ENCODE measurements at regions not wholly inside any gene's neighbourhood (a gene's known extent, or its start where the extent isn't known, plus 50 kb on each side); places are given as distances from the start of the nearest gene placed in this dataset.

DNA sequence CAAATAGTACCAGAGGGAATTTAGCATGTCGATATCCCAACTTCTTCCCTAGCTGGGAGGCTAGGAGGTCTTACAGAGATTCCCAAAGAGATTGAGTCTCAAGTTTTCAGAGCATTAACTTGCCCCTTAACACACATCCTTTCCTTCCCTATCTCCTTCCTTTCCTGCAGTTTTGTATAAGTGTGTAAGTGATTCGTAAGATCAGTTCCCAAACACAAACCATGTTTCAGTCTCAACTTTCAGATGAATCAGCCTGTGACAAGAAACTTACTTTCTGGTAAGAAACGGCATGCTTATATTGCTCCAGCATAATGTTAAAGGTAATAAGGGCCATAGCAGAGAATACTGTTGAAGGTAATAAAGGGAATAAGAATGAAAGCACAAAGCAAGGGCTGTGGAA, 472.2 kb downstream of the LIG4 start:
- DNase-seq: no peak
- Histone ChIP-seq H3K9ac (ENCODE audit: insufficient read depth in 1 of 2, low read length in 2 of 2) (no peak overlapping the region), H3K4me1 (ENCODE audit: control insufficient read depth in 5 of 5, insufficient read depth in 5 of 5, low read length in 5 of 5) (peaks cover 0 to 16% (median 0%) of the 10 kb centered on the region in 5 donors), H3K27ac (ENCODE audit: low read depth in 1 of 2, low read length in 1 of 2) (no peak overlapping the region), H3K36me3 (ENCODE audit: control insufficient read depth in 4 of 4, insufficient read depth in 4 of 4, low read length in 4 of 4) (no peaks in the 10 kb centered on the region), H3K9me3 (ENCODE audit: control insufficient read depth in 4 of 4, insufficient read depth in 3 of 4, low read length in 3 of 4) (peaks cover 0 to 2% (median 0%) of the 10 kb centered on the region in 4 donors), H3K4me3 (no peak overlapping the region), H3K27me3 (ENCODE audit: control insufficient read depth in 3 of 3, insufficient read depth in 3 of 3, low read length in 2 of 3) (no peaks in the 10 kb centered on the region)
- TF ChIP-seq, protein P1, sequence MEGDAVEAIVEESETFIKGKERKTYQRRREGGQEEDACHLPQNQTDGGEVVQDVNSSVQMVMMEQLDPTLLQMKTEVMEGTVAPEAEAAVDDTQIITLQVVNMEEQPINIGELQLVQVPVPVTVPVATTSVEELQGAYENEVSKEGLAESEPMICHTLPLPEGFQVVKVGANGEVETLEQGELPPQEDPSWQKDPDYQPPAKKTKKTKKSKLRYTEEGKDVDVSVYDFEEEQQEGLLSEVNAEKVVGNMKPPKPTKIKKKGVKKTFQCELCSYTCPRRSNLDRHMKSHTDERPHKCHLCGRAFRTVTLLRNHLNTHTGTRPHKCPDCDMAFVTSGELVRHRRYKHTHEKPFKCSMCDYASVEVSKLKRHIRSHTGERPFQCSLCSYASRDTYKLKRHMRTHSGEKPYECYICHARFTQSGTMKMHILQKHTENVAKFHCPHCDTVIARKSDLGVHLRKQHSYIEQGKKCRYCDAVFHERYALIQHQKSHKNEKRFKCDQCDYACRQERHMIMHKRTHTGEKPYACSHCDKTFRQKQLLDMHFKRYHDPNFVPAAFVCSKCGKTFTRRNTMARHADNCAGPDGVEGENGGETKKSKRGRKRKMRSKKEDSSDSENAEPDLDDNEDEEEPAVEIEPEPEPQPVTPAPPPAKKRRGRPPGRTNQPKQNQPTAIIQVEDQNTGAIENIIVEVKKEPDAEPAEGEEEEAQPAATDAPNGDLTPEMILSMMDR (IDR thresholded peaks at IDR 0.05; ENCODE audit: control extremely low read depth, extremely low read depth): no peak
- ATAC-seq (ENCODE audit: insufficient read depth, low FRiP score): no peak
- 75 to 79% methylated on average over 3 of the region's 3 CpGs for WGBS, 2 donors

DNA sequence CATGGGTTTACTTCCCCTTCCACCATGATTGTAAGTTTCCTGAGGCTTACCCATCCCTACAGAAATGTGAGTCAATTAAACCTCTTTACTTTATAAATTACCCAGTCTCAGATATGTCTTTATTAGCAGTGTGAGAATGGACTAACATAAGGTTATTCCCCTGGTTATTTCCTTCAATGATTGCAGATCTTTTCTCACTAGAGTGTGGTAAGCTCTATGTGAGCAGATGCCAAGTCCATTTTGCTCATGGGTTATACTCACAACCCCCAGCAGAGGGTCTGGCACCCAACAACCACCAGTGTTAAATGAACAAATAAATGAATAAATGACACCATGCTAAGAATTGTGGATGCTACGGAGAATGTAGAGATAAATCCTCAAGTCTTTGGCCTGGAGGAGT, 472.8 kb downstream of the LIG4 start:
- Histone ChIP-seq H3K27me3 (ENCODE audit: control insufficient read depth in 3 of 3, insufficient read depth in 3 of 3, low read length in 2 of 3) (no peaks in the 10 kb centered on the region), H3K4me3 (no peak overlapping the region), H3K36me3 (ENCODE audit: control insufficient read depth in 4 of 4, insufficient read depth in 4 of 4, low read length in 4 of 4) (no peaks in the 10 kb centered on the region), H3K9ac (ENCODE audit: insufficient read depth in 1 of 2, low read length in 2 of 2) (no peak overlapping the region), H3K4me1 (ENCODE audit: control insufficient read depth in 5 of 5, insufficient read depth in 5 of 5, low read length in 5 of 5) (peaks cover 0 to 21% (median 0%) of the 10 kb centered on the region in 5 donors), H3K9me3 (ENCODE audit: control insufficient read depth in 4 of 4, insufficient read depth in 3 of 4, low read length in 3 of 4) (peaks cover 0 to 2% (median 0%) of the 10 kb centered on the region in 4 donors), H3K27ac (ENCODE audit: low read depth in 1 of 2, low read length in 1 of 2) (no peak overlapping the region)
- 94 to 100% methylated on average over 1 of the region's 1 CpG for WGBS, 2 donors
- DNase-seq: no peak
- ATAC-seq (ENCODE audit: insufficient read depth, low FRiP score): no peak
- TF ChIP-seq, protein P1 (IDR thresholded peaks at IDR 0.05; ENCODE audit: control extremely low read depth, extremely low read depth): no peak

DNA sequence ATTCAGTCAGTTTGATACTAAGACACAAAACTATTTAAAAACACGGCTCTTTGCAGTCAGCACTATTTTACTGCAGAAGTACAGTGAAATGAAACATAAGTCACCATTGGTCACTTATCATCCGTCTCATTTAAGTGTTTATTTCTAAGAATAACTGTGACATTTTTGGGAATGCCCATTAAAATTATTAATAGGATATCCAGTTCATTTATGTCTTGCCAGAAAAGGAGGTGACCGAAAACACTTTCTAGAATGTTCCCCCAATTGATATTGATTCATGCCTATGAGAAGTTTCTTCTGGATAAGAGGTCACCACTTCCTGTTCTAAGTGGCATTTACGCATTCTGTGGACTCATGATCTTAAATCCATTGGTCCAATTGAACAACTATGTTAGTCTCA, 477.3 kb downstream of the LIG4 start:
- TF ChIP-seq, protein P1 (IDR thresholded peaks at IDR 0.05; ENCODE audit: control extremely low read depth, extremely low read depth): no peak

DNA sequence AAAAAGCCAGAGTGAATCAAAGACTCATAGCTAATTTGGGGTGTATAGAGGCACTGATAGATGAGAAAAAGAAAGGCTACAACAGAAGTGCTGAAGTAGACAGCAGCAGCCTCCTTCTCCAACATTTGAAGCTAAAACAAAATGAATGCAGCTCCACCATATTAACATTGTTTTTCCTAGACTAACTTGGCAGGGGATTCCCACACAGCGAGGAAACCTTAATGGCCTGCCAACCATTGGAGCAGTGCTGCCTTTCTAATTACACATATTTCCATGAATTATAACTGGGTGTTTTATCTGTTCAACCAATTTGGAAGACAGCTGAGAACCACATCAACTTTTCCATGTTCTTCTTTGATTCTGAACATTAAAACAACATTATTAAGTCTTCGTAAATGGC, 478.6 kb downstream of the LIG4 start:
- WGBS, 2 donors: 64 to 78% methylated on average over 2 of the region's 2 CpGs
- no peak for ATAC-seq (ENCODE audit: insufficient read depth, low FRiP score)
- Histone ChIP-seq H3K27ac (ENCODE audit: low read depth in 1 of 2, low read length in 1 of 2) (no peak overlapping the region), H3K9ac (ENCODE audit: insufficient read depth in 1 of 2, low read length in 2 of 2) (no peak overlapping the region), H3K27me3 (ENCODE audit: control insufficient read depth in 3 of 3, insufficient read depth in 3 of 3, low read length in 2 of 3) (no peaks in the 10 kb centered on the region), H3K4me1 (ENCODE audit: control insufficient read depth in 5 of 5, insufficient read depth in 5 of 5, low read length in 5 of 5) (peaks cover 0 to 38% (median 0%) of the 10 kb centered on the region in 5 donors), H3K4me3 (no peak overlapping the region), H3K9me3 (ENCODE audit: control insufficient read depth in 4 of 4, insufficient read depth in 3 of 4, low read length in 3 of 4) (peaks cover 0 to 2% (median 0%) of the 10 kb centered on the region in 4 donors), H3K36me3 (ENCODE audit: control insufficient read depth in 4 of 4, insufficient read depth in 4 of 4, low read length in 4 of 4) (no peaks in the 10 kb centered on the region)
- TF ChIP-seq, protein P1 (IDR thresholded peaks at IDR 0.05; ENCODE audit: control extremely low read depth, extremely low read depth): no peak
- DNase-seq: peak in 1 of 3 donors; percentile 18

More for the DNA sequence above, 477.3 kb downstream of the LIG4 start:
- no peaks in the 10 kb centered on the region for H3K27me3 ChIP-seq (ENCODE audit: control insufficient read depth in 3 of 3, insufficient read depth in 3 of 3, low read length in 2 of 3)
- no peaks in the 10 kb centered on the region for H3K36me3 ChIP-seq (ENCODE audit: control insufficient read depth in 4 of 4, insufficient read depth in 4 of 4, low read length in 4 of 4)
- DNase-seq: peak in 2 of 3 donors; percentile 51
- peaks cover 0 to 42% (median 0%) of the 10 kb centered on the region in 5 donors for H3K4me1 ChIP-seq (ENCODE audit: control insufficient read depth in 5 of 5, insufficient read depth in 5 of 5, low read length in 5 of 5)
- 77 to 80% methylated on average over 4 of the region's 4 CpGs for WGBS, 2 donors
- peaks cover 0 to 2% (median 0%) of the 10 kb centered on the region in 4 donors for H3K9me3 ChIP-seq (ENCODE audit: control insufficient read depth in 4 of 4, insufficient read depth in 3 of 4, low read length in 3 of 4)
- H3K4me3 ChIP-seq: no peak overlapping the region
- no peak overlapping the region for H3K9ac ChIP-seq (ENCODE audit: insufficient read depth in 1 of 2, low read length in 2 of 2)
- ATAC-seq (ENCODE audit: insufficient read depth, low FRiP score): no peak
- no peak overlapping the region for H3K27ac ChIP-seq (ENCODE audit: low read depth in 1 of 2, low read length in 1 of 2)

Data from lung (tissue), 11 donors.